ENCODE measurements at regions not wholly inside any gene's neighbourhood (a gene's known extent, or its start where the extent isn't known, plus 50 kb on each side); places are given as distances from the start of the nearest gene placed in this dataset.
"Not testable (repeated sequence)": the region's sequence is repeated elsewhere in the genome, so short reads cannot be mapped to it uniquely, and the experiment has no call there.

DNA sequence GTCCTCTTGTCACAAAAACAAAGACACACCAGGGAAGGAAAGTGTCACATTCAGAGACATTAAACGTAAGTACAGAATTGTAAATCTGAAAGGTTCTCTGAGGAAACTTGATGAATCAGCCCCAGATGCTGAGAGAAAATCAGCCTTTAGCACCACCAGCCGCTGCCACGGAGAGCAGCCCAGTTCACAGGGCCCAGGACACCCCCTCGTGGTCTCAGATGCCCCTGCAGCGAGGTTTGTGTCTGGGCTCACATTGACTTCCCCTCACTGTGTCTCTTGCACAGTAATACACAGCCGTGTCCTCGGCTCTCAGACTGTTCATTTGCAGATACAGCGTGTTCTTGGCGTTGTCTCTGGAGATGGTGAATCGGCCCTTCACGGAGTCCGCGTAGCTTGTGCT, 1283.8 kb downstream of the TMEM121 start:
- TF ChIP-seq, protein P1, sequence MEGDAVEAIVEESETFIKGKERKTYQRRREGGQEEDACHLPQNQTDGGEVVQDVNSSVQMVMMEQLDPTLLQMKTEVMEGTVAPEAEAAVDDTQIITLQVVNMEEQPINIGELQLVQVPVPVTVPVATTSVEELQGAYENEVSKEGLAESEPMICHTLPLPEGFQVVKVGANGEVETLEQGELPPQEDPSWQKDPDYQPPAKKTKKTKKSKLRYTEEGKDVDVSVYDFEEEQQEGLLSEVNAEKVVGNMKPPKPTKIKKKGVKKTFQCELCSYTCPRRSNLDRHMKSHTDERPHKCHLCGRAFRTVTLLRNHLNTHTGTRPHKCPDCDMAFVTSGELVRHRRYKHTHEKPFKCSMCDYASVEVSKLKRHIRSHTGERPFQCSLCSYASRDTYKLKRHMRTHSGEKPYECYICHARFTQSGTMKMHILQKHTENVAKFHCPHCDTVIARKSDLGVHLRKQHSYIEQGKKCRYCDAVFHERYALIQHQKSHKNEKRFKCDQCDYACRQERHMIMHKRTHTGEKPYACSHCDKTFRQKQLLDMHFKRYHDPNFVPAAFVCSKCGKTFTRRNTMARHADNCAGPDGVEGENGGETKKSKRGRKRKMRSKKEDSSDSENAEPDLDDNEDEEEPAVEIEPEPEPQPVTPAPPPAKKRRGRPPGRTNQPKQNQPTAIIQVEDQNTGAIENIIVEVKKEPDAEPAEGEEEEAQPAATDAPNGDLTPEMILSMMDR (IDR thresholded peaks at IDR 0.05): not testable (repeated sequence)
- TF ChIP-seq SMC3 (IDR thresholded peaks at IDR 0.05); CHD4 (IDR thresholded peaks at IDR 0.05; ENCODE audit: borderline replicate concordance); MAZ (IDR thresholded peaks at IDR 0.05; ENCODE audit: borderline replicate concordance, low read depth, low read length); ZNF302 (CRISPR knock-in tag; IDR thresholded peaks at IDR 0.05): not testable (repeated sequence)
- TF ChIP-seq, protein P2, sequence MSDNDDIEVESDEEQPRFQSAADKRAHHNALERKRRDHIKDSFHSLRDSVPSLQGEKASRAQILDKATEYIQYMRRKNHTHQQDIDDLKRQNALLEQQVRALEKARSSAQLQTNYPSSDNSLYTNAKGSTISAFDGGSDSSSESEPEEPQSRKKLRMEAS (IDR thresholded peaks at IDR 0.05): not testable (repeated sequence)
- TF ChIP-seq, protein P3, sequence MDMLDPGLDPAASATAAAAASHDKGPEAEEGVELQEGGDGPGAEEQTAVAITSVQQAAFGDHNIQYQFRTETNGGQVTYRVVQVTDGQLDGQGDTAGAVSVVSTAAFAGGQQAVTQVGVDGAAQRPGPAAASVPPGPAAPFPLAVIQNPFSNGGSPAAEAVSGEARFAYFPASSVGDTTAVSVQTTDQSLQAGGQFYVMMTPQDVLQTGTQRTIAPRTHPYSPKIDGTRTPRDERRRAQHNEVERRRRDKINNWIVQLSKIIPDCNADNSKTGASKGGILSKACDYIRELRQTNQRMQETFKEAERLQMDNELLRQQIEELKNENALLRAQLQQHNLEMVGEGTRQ (IDR thresholded peaks at IDR 0.05): not testable (repeated sequence)
